HG03045 (cell line): ENCODE measurements at regions not wholly inside any gene's neighbourhood (a gene's known extent, or its start where the extent isn't known, plus 50 kb on each side); places are given as distances from the start of the nearest gene placed in this dataset.
A peak's percentile ranks its signal among the peaks of the same experiment; 100 is the strongest.
"Not testable (repeated sequence)": the region's sequence is repeated elsewhere in the genome, so short reads cannot be mapped to it uniquely, and the experiment has no call there.

Experiments used
- ATAC-seq: cut with Tn5 transposase; IDR thresholded peaks from one replicate; pipeline ENCODE4 v1.9.1; 2021; ENCODE audit warnings: mild to moderate bottlenecking, moderate library complexity; ENCODE audit not compliant: unreplicated experiment

DNA sequence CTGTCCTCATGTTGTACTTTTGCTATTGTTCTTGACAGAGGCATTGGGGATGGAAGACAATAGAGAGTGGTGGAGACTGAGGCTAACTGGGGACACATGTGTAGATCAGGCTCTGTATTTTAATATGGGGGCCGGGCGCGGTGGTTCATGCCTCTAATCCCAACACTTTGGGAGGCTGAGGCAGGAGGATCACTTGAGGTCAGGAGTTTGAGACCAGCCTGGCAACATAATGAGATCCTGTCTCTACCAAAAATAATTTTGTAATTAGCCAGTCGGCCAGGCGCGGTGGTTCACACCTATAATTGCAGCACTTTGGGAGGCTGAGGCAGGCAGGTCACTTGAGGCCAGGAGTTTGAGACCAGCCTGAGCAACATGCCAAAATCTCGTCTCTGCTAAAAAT lies 72.5 kb upstream of the FOXK1 start:
- ATAC-seq: not testable (repeated sequence)

GRCh38 chr7:4610768-4611467 lies 71.2 kb upstream of the FOXK1 start:
- peak; percentile 77 for ATAC-seq

DNA sequence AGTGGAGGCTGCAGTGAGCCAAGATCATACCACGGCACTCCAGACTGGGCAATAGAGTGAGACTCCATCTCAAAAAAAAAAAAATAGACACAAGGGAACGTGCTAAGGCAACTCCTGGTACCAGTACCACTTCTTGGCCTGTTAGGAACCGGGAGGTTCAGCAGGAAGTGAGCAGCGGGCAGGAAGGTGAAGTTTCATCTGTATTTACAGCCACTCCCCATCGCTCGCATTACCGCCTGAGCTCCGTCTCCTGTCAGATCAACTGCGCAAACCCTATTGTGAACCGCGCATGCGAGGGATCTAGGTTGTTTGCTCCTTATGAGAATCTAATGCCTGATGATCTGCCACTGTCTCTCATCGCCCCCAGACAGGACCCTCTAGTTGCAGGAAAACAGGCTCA lies 69.9 kb upstream of the FOXK1 start:
- no peak for ATAC-seq

- no peak for ATAC-seq
Measured at GRCh38 chr7:4612939-4613841, 68.9 kb upstream of the FOXK1 start.

DNA sequence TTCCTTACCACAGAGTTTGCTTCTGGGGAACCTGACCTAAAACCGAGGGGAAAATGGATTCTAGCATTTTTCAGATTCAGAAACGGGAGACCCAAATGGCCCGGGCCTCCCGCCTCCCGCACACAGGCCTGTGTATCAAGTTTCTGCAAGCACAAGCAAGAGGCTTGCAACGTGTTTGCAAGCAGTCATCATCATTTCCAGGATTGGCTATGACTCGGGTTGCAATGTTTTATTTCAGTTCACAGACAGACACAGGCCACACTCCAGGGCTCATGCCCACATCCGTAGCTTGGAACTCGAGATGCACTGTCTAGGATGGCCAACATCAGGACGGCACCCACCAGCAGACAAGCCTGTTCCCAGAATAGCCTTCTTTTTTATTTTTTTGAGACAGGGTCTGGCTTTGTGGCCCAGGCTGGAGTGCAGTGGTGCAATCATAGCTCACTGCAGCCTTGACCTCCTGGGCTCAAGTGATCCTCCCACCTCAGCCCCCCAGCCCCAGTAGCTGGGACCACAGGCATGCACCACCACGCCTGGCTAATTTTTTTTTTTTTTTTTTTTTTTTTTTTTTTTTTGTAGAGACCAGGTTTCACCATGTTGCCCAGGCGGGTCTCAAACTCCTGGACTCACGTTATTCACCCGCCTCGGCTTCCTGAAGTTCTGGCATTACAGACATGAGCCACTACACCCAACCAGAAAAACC lies 68.1 kb upstream of the FOXK1 start:
- no peak for ATAC-seq

GRCh38 chr7:4616116-4616515 lies 66.0 kb upstream of the FOXK1 start:
- ATAC-seq: no peak

- ATAC-seq: no peak
Measured at GRCh38 chr7:4621396-4621795, 60.7 kb upstream of the FOXK1 start.

DNA sequence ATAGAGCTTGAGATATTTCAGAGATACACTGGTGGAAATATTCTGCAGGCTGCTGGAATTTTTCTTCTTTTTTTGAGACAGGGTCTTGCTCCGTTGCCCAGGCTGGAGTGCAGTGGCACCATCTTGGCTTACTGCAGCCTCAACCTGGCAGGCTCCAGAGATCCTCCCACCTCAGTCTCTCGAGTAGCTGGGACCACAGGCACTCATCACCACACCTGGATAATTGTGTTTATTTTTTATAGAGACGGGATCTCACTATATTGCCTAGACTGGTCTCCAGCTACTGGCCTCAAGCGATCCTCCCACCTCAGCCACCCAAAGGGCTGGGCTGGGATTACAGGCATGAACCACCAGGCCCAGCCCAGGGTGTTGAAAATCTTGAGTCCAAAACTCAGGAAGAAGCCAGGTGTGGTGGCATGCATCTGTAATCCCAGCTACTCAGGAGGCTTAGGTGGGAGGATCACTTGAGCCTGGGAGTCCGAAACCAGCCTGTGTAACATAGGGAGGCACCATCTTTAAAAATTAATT lies 55.7 kb upstream of the FOXK1 start:
- ATAC-seq: no peak

GRCh38 chr7:4629287-4629895 lies 52.7 kb upstream of the FOXK1 start:
- ATAC-seq: no peak

DNA sequence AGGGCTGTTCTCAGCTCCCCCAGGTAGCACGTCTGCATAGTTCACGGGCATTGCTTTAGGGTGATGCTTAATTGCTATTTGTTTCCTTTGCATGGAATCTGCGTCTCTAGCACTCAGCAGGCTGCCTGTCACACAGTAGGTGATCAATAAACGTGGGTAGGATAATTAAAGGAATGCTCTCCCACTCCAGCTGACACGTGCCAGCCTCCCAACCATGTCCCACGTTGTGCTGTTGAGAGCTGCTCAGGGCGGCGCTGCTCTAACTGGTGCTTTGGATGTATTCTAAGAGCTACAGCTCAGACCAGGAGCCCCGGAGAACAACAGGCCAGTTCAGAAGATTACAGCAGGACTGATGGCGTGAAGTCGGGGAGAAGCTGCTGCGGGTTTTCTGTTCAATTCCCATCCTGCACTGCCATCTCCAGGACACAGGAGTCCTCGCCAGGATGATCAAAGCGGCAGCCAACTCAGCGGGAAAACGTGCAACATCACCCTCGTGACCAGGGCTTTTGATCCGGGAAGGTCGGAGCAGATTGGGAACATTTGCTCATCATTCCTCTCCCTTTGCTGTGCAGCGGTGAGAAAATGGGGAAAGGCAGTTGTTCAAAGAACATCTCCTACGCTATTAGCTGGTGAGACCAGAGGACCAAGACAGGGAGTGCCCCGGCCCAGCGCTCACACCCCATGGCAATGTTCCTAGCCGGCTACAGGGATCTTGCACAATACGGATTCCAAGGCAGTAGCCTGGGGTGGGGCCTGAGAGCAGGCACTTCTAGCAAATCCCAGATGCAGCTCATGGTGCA lies 50.5 kb upstream of the FOXK1 start:
- no peak for ATAC-seq
